NCI-H187 (cell line): ENCODE measurements at regions not wholly inside any gene's neighbourhood (a gene's known extent, or its start where the extent isn't known, plus 50 kb on each side); places are given as distances from the start of the nearest gene placed in this dataset.

ENCODE experiments used
- DNase-seq, 2 experiments: peaks; one replicate each; lab custom pipeline; 2025; lab: John Stamatoyannopoulos, UW

- DNase-seq = peak; percentile 29 to 54
Measured at GRCh38 chr10:131561897-131562296, 250.4 kb upstream of the TCERG1L start.

- DNase-seq = no peak
Measured at GRCh38 chr10:131563411-131563810, 251.9 kb upstream of the TCERG1L start.

GRCh38 chr10:131567279-131568162 is 256.0 kb upstream of the TCERG1L start:
- DNase-seq = no peak

GRCh38 chr10:131568866-131569265 is 257.3 kb upstream of the TCERG1L start:
- no peak for DNase-seq

- DNase-seq = no peak
Measured at GRCh38 chr10:131569851-131570715, 258.6 kb upstream of the TCERG1L start.

GRCh38 chr10:131570716-131571307 is 259.3 kb upstream of the TCERG1L start:
- DNase-seq = no peak

GRCh38 chr10:131571346-131571745 is 259.8 kb upstream of the TCERG1L start:
- no peak for DNase-seq

GRCh38 chr10:131571865-131572264 is 260.3 kb upstream of the TCERG1L start:
- DNase-seq = no peak

- no peak for DNase-seq
Measured at GRCh38 chr10:131573256-131573655, 261.7 kb upstream of the TCERG1L start.

- DNase-seq = no peak
Measured at GRCh38 chr10:131573707-131574106, 262.2 kb upstream of the TCERG1L start.

GRCh38 chr10:131574363-131574706 is 262.8 kb upstream of the TCERG1L start:
- no peak for DNase-seq

GRCh38 chr10:131574707-131575430 is 263.3 kb upstream of the TCERG1L start:
- DNase-seq = no peak

GRCh38 chr10:131575877-131576276 is 264.4 kb upstream of the TCERG1L start:
- DNase-seq = no peak

GRCh38 chr10:131576341-131577177 is 265.0 kb upstream of the TCERG1L start:
- no peak for DNase-seq

- DNase-seq = no peak
Measured at GRCh38 chr10:131577178-131577555, 265.6 kb upstream of the TCERG1L start.

GRCh38 chr10:131577786-131578471 is 266.4 kb upstream of the TCERG1L start:
- no peak for DNase-seq

- no peak for DNase-seq
Measured at GRCh38 chr10:131578472-131578970, 267.0 kb upstream of the TCERG1L start.

GRCh38 chr10:131579251-131580071 is 267.9 kb upstream of the TCERG1L start:
- no peak for DNase-seq

GRCh38 chr10:131580076-131580652 is 268.6 kb upstream of the TCERG1L start:
- DNase-seq = peak; percentile 47 to 58
